HG02571 (cell line): ENCODE measurements at regions not wholly inside any gene's neighbourhood (a gene's known extent, or its start where the extent isn't known, plus 50 kb on each side); places are given as distances from the start of the nearest gene placed in this dataset.
"Not testable (repeated sequence)": the region's sequence is repeated elsewhere in the genome, so short reads cannot be mapped to it uniquely, and the experiment has no call there.

Experiments used
- ATAC-seq: cut with Tn5 transposase; IDR thresholded peaks from one replicate; pipeline ENCODE4 v1.9.1; 2021; ENCODE audit warnings: mild to moderate bottlenecking, moderate library complexity; ENCODE audit not compliant: unreplicated experiment

- no peak for ATAC-seq
These were observed 59.7 kb downstream of the TEX35 start for GRCh38 chr1:178572604-178573003.

- no peak for ATAC-seq
These were observed 60.4 kb downstream of the TEX35 start for GRCh38 chr1:178573330-178573729.

- ATAC-seq: no peak
These were observed 61.4 kb downstream of the TEX35 start for GRCh38 chr1:178574345-178574744.

- ATAC-seq: peak; percentile 50
These were observed 62.9 kb downstream of the TEX35 start for GRCh38 chr1:178575611-178576361.

- ATAC-seq: no peak
These were observed 63.9 kb downstream of the TEX35 start for GRCh38 chr1:178576841-178577240.

- ATAC-seq: no peak
These were observed 65.0 kb downstream of the TEX35 start for GRCh38 chr1:178577882-178578281.

GRCh38 chr1:178578541-178578940 is 65.6 kb downstream of the TEX35 start:
- no peak for ATAC-seq

- ATAC-seq: no peak
These were observed 66.2 kb downstream of the TEX35 start for GRCh38 chr1:178579095-178579494.

GRCh38 chr1:178579562-178579961 is 66.7 kb downstream of the TEX35 start:
- peak; percentile 26 for ATAC-seq

- no peak for ATAC-seq
These were observed 67.2 kb downstream of the TEX35 start for GRCh38 chr1:178580096-178580495.

GRCh38 chr1:178580876-178581275 is 68.0 kb downstream of the TEX35 start:
- ATAC-seq: no peak

- ATAC-seq: peak; percentile 88
These were observed 68.7 kb downstream of the TEX35 start for GRCh38 chr1:178581351-178582303.

GRCh38 chr1:178587096-178587495 is 74.2 kb downstream of the TEX35 start:
- ATAC-seq: no peak

GRCh38 chr1:178587975-178588374 is 75.1 kb downstream of the TEX35 start:
- no peak for ATAC-seq

- not testable (repeated sequence) for ATAC-seq
These were observed 76.1 kb downstream of the TEX35 start for GRCh38 chr1:178589042-178589441.

GRCh38 chr1:178591811-178592210 is 78.9 kb downstream of the TEX35 start:
- not testable (repeated sequence) for ATAC-seq

- ATAC-seq: no peak
These were observed 80.6 kb downstream of the TEX35 start for GRCh38 chr1:178593515-178593914.

GRCh38 chr1:178594133-178594532 is 81.2 kb downstream of the TEX35 start:
- ATAC-seq: no peak

GRCh38 chr1:178595491-178595890 is 82.6 kb downstream of the TEX35 start:
- no peak for ATAC-seq

- no peak for ATAC-seq
These were observed 86.2 kb downstream of the TEX35 start for GRCh38 chr1:178599087-178599486.

- ATAC-seq: peak; percentile 75
These were observed 86.8 kb downstream of the TEX35 start for GRCh38 chr1:178599745-178600144.

GRCh38 chr1:178603926-178604325 is 91.0 kb downstream of the TEX35 start:
- no peak for ATAC-seq
